Esophagus squamous epithelium (tissue), 4 donors: ENCODE measurements at regions not wholly inside any gene's neighbourhood (a gene's known extent, or its start where the extent isn't known, plus 50 kb on each side); places are given as distances from the start of the nearest gene placed in this dataset.

Source experiments
- CTCF ChIP-seq, 6 experiments: fragments of 450-650 bp in 4 of 6; fragments of 200-600 bp in 2 of 6; sonication (generic) in 2 of 6; IDR thresholded peaks; one replicate each; pipeline ENCODE4 v1.5.1; 2016 to 2019; ENCODE audit warnings: antibody characterized with exemption in 6 of 6, mild to moderate bottlenecking in 4 of 6, moderate library complexity in 4 of 6
- POLR2A ChIP-seq, 4 donors: fragments of 450-650 bp; IDR thresholded peaks; one replicate each; pipeline ENCODE4 v1.6.1; 2017; ENCODE audit warnings: antibody characterized with exemption in 4 of 4, mild to moderate bottlenecking in 4 of 4, moderate library complexity in 3 of 4

- no peak for TF ChIP-seq CTCF (IDR thresholded peaks at IDR 0.05)
- no peak for TF ChIP-seq POLR2A (IDR thresholded peaks at IDR 0.05)
Observed at GRCh38 chr14:84874436-84874835, 655.5 kb upstream of the FLRT2 start.
